ENCODE measurements at regions not wholly inside any gene's neighbourhood (a gene's known extent, or its start where the extent isn't known, plus 50 kb on each side); places are given as distances from the start of the nearest gene placed in this dataset.
A peak's percentile ranks its signal among the peaks of the same experiment; 100 is the strongest.

GRCh38 chr6:132931936-132932514, 117.7 kb downstream of the RPS12 start:
- H3K27me3 ChIP-seq (ENCODE audit: control insufficient read depth in 2 of 2, insufficient read depth in 1 of 2, low read length in 1 of 2), result no peaks in the 10 kb centered on the region
- WGBS, result 80% methylated on average over 5 of the region's 5 CpGs
- H3K27ac ChIP-seq (ENCODE audit: low read depth in 1 of 2, low read length in 1 of 2), result no peak overlapping the region
- no peaks in the 10 kb centered on the region for H3K9me3 ChIP-seq (ENCODE audit: control insufficient read depth in 2 of 2, insufficient read depth in 1 of 2, low read length in 1 of 2)
- H3K36me3 ChIP-seq (ENCODE audit: control insufficient read depth in 2 of 2, insufficient read depth in 2 of 2, low read length in 1 of 2), result no peaks in the 10 kb centered on the region
- DNase-seq (ENCODE audit: low read depth in 6 of 9, low spot score in 9 of 9), result no peak
- no peaks in the 10 kb centered on the region for H3K4me1 ChIP-seq (ENCODE audit: control insufficient read depth in 2 of 2, insufficient read depth in 2 of 2, low read length in 2 of 2)
- H3K4me3 ChIP-seq (ENCODE audit: low read length in 2 of 2), result no peak overlapping the region

GRCh38 chr6:132932588-132932987, 118.2 kb downstream of the RPS12 start:
- no peaks in the 10 kb centered on the region for H3K9me3 ChIP-seq (ENCODE audit: control insufficient read depth in 2 of 2, insufficient read depth in 1 of 2, low read length in 1 of 2)
- no peak overlapping the region for H3K4me3 ChIP-seq (ENCODE audit: low read length in 2 of 2)
- no peak for DNase-seq (ENCODE audit: low read depth in 6 of 9, low spot score in 9 of 9)
- no peaks in the 10 kb centered on the region for H3K27me3 ChIP-seq (ENCODE audit: control insufficient read depth in 2 of 2, insufficient read depth in 1 of 2, low read length in 1 of 2)
- H3K36me3 ChIP-seq (ENCODE audit: control insufficient read depth in 2 of 2, insufficient read depth in 2 of 2, low read length in 1 of 2), result no peaks in the 10 kb centered on the region
- H3K4me1 ChIP-seq (ENCODE audit: control insufficient read depth in 2 of 2, insufficient read depth in 2 of 2, low read length in 2 of 2), result no peaks in the 10 kb centered on the region
- no peak overlapping the region for H3K27ac ChIP-seq (ENCODE audit: low read depth in 1 of 2, low read length in 1 of 2)
- 92% methylated on average over 9 of the region's 9 CpGs for WGBS

GRCh38 chr6:132933090-132933489, 118.7 kb downstream of the RPS12 start:
- H3K4me3 ChIP-seq (ENCODE audit: low read length in 2 of 2), result no peak overlapping the region
- no peak for DNase-seq (ENCODE audit: low read depth in 6 of 9, low spot score in 9 of 9)
- 85% methylated on average over 8 of the region's 8 CpGs for WGBS
- no peaks in the 10 kb centered on the region for H3K9me3 ChIP-seq (ENCODE audit: control insufficient read depth in 2 of 2, insufficient read depth in 1 of 2, low read length in 1 of 2)
- no peaks in the 10 kb centered on the region for H3K27me3 ChIP-seq (ENCODE audit: control insufficient read depth in 2 of 2, insufficient read depth in 1 of 2, low read length in 1 of 2)
- H3K36me3 ChIP-seq (ENCODE audit: control insufficient read depth in 2 of 2, insufficient read depth in 2 of 2, low read length in 1 of 2), result no peaks in the 10 kb centered on the region
- H3K4me1 ChIP-seq (ENCODE audit: control insufficient read depth in 2 of 2, insufficient read depth in 2 of 2, low read length in 2 of 2), result no peaks in the 10 kb centered on the region
- H3K27ac ChIP-seq (ENCODE audit: low read depth in 1 of 2, low read length in 1 of 2), result no peak overlapping the region

GRCh38 chr6:132934496-132934895, 120.1 kb downstream of the RPS12 start:
- Histone ChIP-seq H3K36me3 (ENCODE audit: control insufficient read depth in 2 of 2, insufficient read depth in 2 of 2, low read length in 1 of 2) (no peaks in the 10 kb centered on the region), H3K4me3 (ENCODE audit: low read length in 2 of 2) (no peak overlapping the region), H3K27me3 (ENCODE audit: control insufficient read depth in 2 of 2, insufficient read depth in 1 of 2, low read length in 1 of 2) (no peaks in the 10 kb centered on the region), H3K27ac (ENCODE audit: low read depth in 1 of 2, low read length in 1 of 2) (no peak overlapping the region), H3K4me1 (ENCODE audit: control insufficient read depth in 2 of 2, insufficient read depth in 2 of 2, low read length in 2 of 2) (no peaks in the 10 kb centered on the region), H3K9me3 (ENCODE audit: control insufficient read depth in 2 of 2, insufficient read depth in 1 of 2, low read length in 1 of 2) (no peaks in the 10 kb centered on the region)
- WGBS, result 22% methylated on average over 4 of the region's 4 CpGs
- DNase-seq (ENCODE audit: low read depth in 6 of 9, low spot score in 9 of 9), result no peak

- 93% methylated on average over 2 of the region's 2 CpGs for WGBS
- no peak for DNase-seq (ENCODE audit: low read depth in 6 of 9, low spot score in 9 of 9)
- no peaks in the 10 kb centered on the region for H3K4me1 ChIP-seq (ENCODE audit: control insufficient read depth in 2 of 2, insufficient read depth in 2 of 2, low read length in 2 of 2)
- no peaks in the 10 kb centered on the region for H3K27me3 ChIP-seq (ENCODE audit: control insufficient read depth in 2 of 2, insufficient read depth in 1 of 2, low read length in 1 of 2)
- no peaks in the 10 kb centered on the region for H3K36me3 ChIP-seq (ENCODE audit: control insufficient read depth in 2 of 2, insufficient read depth in 2 of 2, low read length in 1 of 2)
- H3K4me3 ChIP-seq (ENCODE audit: low read length in 2 of 2), result no peak overlapping the region
- no peak overlapping the region for H3K27ac ChIP-seq (ENCODE audit: low read depth in 1 of 2, low read length in 1 of 2)
- H3K9me3 ChIP-seq (ENCODE audit: control insufficient read depth in 2 of 2, insufficient read depth in 1 of 2, low read length in 1 of 2), result no peaks in the 10 kb centered on the region
Measured at GRCh38 chr6:132936646-132937045, 122.3 kb downstream of the RPS12 start.

- H3K9me3 ChIP-seq (ENCODE audit: control insufficient read depth in 2 of 2, insufficient read depth in 1 of 2, low read length in 1 of 2), result no peaks in the 10 kb centered on the region
- H3K36me3 ChIP-seq (ENCODE audit: control insufficient read depth in 2 of 2, insufficient read depth in 2 of 2, low read length in 1 of 2), result no peaks in the 10 kb centered on the region
- no peak overlapping the region for H3K4me3 ChIP-seq (ENCODE audit: low read length in 2 of 2)
- no peaks in the 10 kb centered on the region for H3K27me3 ChIP-seq (ENCODE audit: control insufficient read depth in 2 of 2, insufficient read depth in 1 of 2, low read length in 1 of 2)
- no peaks in the 10 kb centered on the region for H3K4me1 ChIP-seq (ENCODE audit: control insufficient read depth in 2 of 2, insufficient read depth in 2 of 2, low read length in 2 of 2)
- no peak overlapping the region for H3K27ac ChIP-seq (ENCODE audit: low read depth in 1 of 2, low read length in 1 of 2)
- WGBS, result 53% methylated on average over 5 of the region's 5 CpGs
- peak in 7 of 9 donors; percentile 4 to 46 (median 13) for DNase-seq (ENCODE audit: low read depth in 6 of 9, low spot score in 9 of 9)
Measured at GRCh38 chr6:132937466-132937906, 123.1 kb downstream of the RPS12 start.

GRCh38 chr6:132948889-132949288, 134.5 kb downstream of the RPS12 start:
- WGBS, result 85% methylated on average over 5 of the region's 5 CpGs
- DNase-seq (ENCODE audit: low read depth in 6 of 9, low spot score in 9 of 9), result no peak
- H3K27me3 ChIP-seq (ENCODE audit: control insufficient read depth in 2 of 2, insufficient read depth in 1 of 2, low read length in 1 of 2), result no peaks in the 10 kb centered on the region
- no peak overlapping the region for H3K27ac ChIP-seq (ENCODE audit: low read depth in 1 of 2, low read length in 1 of 2)
- no peaks in the 10 kb centered on the region for H3K36me3 ChIP-seq (ENCODE audit: control insufficient read depth in 2 of 2, insufficient read depth in 2 of 2, low read length in 1 of 2)
- no peaks in the 10 kb centered on the region for H3K4me1 ChIP-seq (ENCODE audit: control insufficient read depth in 2 of 2, insufficient read depth in 2 of 2, low read length in 2 of 2)
- no peaks in the 10 kb centered on the region for H3K9me3 ChIP-seq (ENCODE audit: control insufficient read depth in 2 of 2, insufficient read depth in 1 of 2, low read length in 1 of 2)
- H3K4me3 ChIP-seq (ENCODE audit: low read length in 2 of 2), result no peak overlapping the region

- no peak for DNase-seq (ENCODE audit: low read depth in 6 of 9, low spot score in 9 of 9)
- H3K9me3 ChIP-seq (ENCODE audit: control insufficient read depth in 2 of 2, insufficient read depth in 1 of 2, low read length in 1 of 2), result no peaks in the 10 kb centered on the region
- H3K4me3 ChIP-seq (ENCODE audit: low read length in 2 of 2), result no peak overlapping the region
- H3K36me3 ChIP-seq (ENCODE audit: control insufficient read depth in 2 of 2, insufficient read depth in 2 of 2, low read length in 1 of 2), result no peaks in the 10 kb centered on the region
- H3K27me3 ChIP-seq (ENCODE audit: control insufficient read depth in 2 of 2, insufficient read depth in 1 of 2, low read length in 1 of 2), result no peaks in the 10 kb centered on the region
- 97% methylated on average over 3 of the region's 3 CpGs for WGBS
- H3K4me1 ChIP-seq (ENCODE audit: control insufficient read depth in 2 of 2, insufficient read depth in 2 of 2, low read length in 2 of 2), result no peaks in the 10 kb centered on the region
- no peak overlapping the region for H3K27ac ChIP-seq (ENCODE audit: low read depth in 1 of 2, low read length in 1 of 2)
Measured at GRCh38 chr6:132950566-132950965, 136.2 kb downstream of the RPS12 start.

GRCh38 chr6:132952031-132952867, 137.9 kb downstream of the RPS12 start:
- H3K4me3 ChIP-seq (ENCODE audit: low read length in 2 of 2), result no peak overlapping the region
- no peaks in the 10 kb centered on the region for H3K27me3 ChIP-seq (ENCODE audit: control insufficient read depth in 2 of 2, insufficient read depth in 1 of 2, low read length in 1 of 2)
- H3K4me1 ChIP-seq (ENCODE audit: control insufficient read depth in 2 of 2, insufficient read depth in 2 of 2, low read length in 2 of 2), result no peaks in the 10 kb centered on the region
- no peak for DNase-seq (ENCODE audit: low read depth in 6 of 9, low spot score in 9 of 9)
- H3K36me3 ChIP-seq (ENCODE audit: control insufficient read depth in 2 of 2, insufficient read depth in 2 of 2, low read length in 1 of 2), result no peaks in the 10 kb centered on the region
- 83% methylated on average over 6 of the region's 6 CpGs for WGBS
- H3K27ac ChIP-seq (ENCODE audit: low read depth in 1 of 2, low read length in 1 of 2), result no peak overlapping the region
- H3K9me3 ChIP-seq (ENCODE audit: control insufficient read depth in 2 of 2, insufficient read depth in 1 of 2, low read length in 1 of 2), result no peaks in the 10 kb centered on the region
